HG03378 (cell line): ENCODE measurements at regions not wholly inside any gene's neighbourhood (a gene's known extent, or its start where the extent isn't known, plus 50 kb on each side); places are given as distances from the start of the nearest gene placed in this dataset.

Experiments
- ATAC-seq: cut with Tn5 transposase; IDR thresholded peaks from one replicate; pipeline ENCODE4 v1.9.1; 2021; ENCODE audit warnings: mild to moderate bottlenecking, moderate library complexity; ENCODE audit not compliant: unreplicated experiment

GRCh38 chr3:140816372-140817195, 125.1 kb upstream of the SLC25A36 start:
- ATAC-seq: peak; percentile 99

- no peak for ATAC-seq
Measured at GRCh38 chr3:140821493-140821892, 120.1 kb upstream of the SLC25A36 start.

- ATAC-seq: no peak
Measured at GRCh38 chr3:140822401-140823047, 119.1 kb upstream of the SLC25A36 start.

GRCh38 chr3:140823106-140823505, 118.5 kb upstream of the SLC25A36 start:
- no peak for ATAC-seq

GRCh38 chr3:140827894-140828293, 113.7 kb upstream of the SLC25A36 start:
- no peak for ATAC-seq

GRCh38 chr3:140828585-140828984, 113.1 kb upstream of the SLC25A36 start:
- no peak for ATAC-seq

- no peak for ATAC-seq
Measured at GRCh38 chr3:140829796-140830195, 111.8 kb upstream of the SLC25A36 start.

- no peak for ATAC-seq
Measured at GRCh38 chr3:140830391-140830790, 111.2 kb upstream of the SLC25A36 start.

- ATAC-seq: no peak
Measured at GRCh38 chr3:140832883-140833282, 108.8 kb upstream of the SLC25A36 start.

- no peak for ATAC-seq
Measured at GRCh38 chr3:140834266-140835037, 107.2 kb upstream of the SLC25A36 start.

- peak; percentile 97 for ATAC-seq
Measured at GRCh38 chr3:140842984-140843649, 98.5 kb upstream of the SLC25A36 start.

GRCh38 chr3:140843656-140844055, 98.0 kb upstream of the SLC25A36 start:
- no peak for ATAC-seq

- ATAC-seq: no peak
Measured at GRCh38 chr3:140844072-140844471, 97.6 kb upstream of the SLC25A36 start.

GRCh38 chr3:140845882-140846281, 95.8 kb upstream of the SLC25A36 start:
- no peak for ATAC-seq

- ATAC-seq: no peak
Measured at GRCh38 chr3:140848666-140849065, 93.0 kb upstream of the SLC25A36 start.

GRCh38 chr3:140850210-140850955, 91.3 kb upstream of the SLC25A36 start:
- no peak for ATAC-seq

- no peak for ATAC-seq
Measured at GRCh38 chr3:140854961-140855360, 86.7 kb upstream of the SLC25A36 start.

GRCh38 chr3:140856905-140857304, 84.7 kb upstream of the SLC25A36 start:
- ATAC-seq: no peak

GRCh38 chr3:140857993-140858392, 83.6 kb upstream of the SLC25A36 start:
- ATAC-seq: no peak

GRCh38 chr3:140859592-140860336, 81.9 kb upstream of the SLC25A36 start:
- ATAC-seq: no peak
